Activated CD4-positive, alpha-beta memory T cell treated with anti-CD3 and anti-CD28 coated beads for 36 hours (primary cell): ENCODE measurements at regions not wholly inside any gene's neighbourhood (a gene's known extent, or its start where the extent isn't known, plus 50 kb on each side); places are given as distances from the start of the nearest gene placed in this dataset.
"Not testable (repeated sequence)": the region's sequence is repeated elsewhere in the genome, so short reads cannot be mapped to it uniquely, and the experiment has no call there.

ENCODE experiments used
- CTCF ChIA-PET: fragments of 350-600 bp; sonication (Branson Sonifier 250); formaldehyde crosslinking; loops from one replicate; lab custom pipeline; 2021; ENCODE audit warnings: antibody characterized with exemption, inconsistent platforms; lab: Charles Lee
- POLR2A ChIA-PET: fragments of 350-600 bp; sonication (Branson Sonifier 250); formaldehyde crosslinking; loops from one replicate; lab custom pipeline; 2021; ENCODE audit warnings: antibody characterized with exemption; lab: Charles Lee
- DNase-seq: peaks from one replicate; pipeline ENCODE4 v3.0.0-alpha.2; 2020
- H3K27ac Mint-ChIP-seq: one replicate; pipeline ENCODE4 v1.8.0; 2021; ENCODE audit warnings: mixed read lengths
- H3K27me3 Mint-ChIP-seq: one replicate; pipeline ENCODE4 v1.8.0; 2021; ENCODE audit warnings: mixed read lengths
- H3K36me3 Mint-ChIP-seq: one replicate; pipeline ENCODE4 v1.8.0; 2021; ENCODE audit warnings: mixed read lengths
- H3K4me1 Mint-ChIP-seq: one replicate; pipeline ENCODE4 v1.8.0; 2021; ENCODE audit warnings: low read depth, mixed read lengths
- H3K4me3 Mint-ChIP-seq: one replicate; pipeline ENCODE4 v1.8.0; 2021; ENCODE audit warnings: mild to moderate bottlenecking, mixed read lengths
- H3K9me3 Mint-ChIP-seq: one replicate; pipeline ENCODE4 v1.8.0; 2021; ENCODE audit warnings: mixed read lengths
- intact Hi-C: fragments of 100-400 bp; cut with micrococcal nuclease; formaldehyde crosslinking; loops from one replicate; pipeline ENCODE4 v1.15.1; 2023

GRCh38 chr11:54927704-54928103, 221.1 kb downstream of the OR4A5 start:
- intact Hi-C loops: no loop called here
- CTCF ChIA-PET: no interaction called here
- POLR2A ChIA-PET: no interaction called here

DNA sequence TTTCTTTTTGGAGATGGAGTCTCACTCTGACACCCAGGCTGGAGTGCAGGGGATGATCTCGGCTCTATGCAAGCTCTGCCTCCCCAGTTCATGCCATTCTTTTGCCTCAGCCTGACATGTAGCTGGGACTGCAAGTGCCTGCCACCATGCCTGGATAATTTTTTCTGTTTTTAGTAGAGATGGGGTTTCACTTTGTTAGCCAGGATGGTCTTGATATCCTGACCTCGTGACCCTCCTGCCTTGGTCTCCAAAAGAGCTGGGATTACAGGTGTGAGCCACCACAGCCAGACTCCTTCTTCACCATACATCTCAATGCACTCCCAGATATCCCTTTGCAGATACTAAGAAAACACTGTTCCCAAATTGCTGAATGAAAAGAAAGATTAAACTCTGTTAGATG, 224.3 kb downstream of the OR4A5 start:
- peaks cover 87% of the 10 kb centered on the region for H3K9me3 Mint-ChIP-seq
- H3K27ac Mint-ChIP-seq: no peak overlapping the region
- intact Hi-C loops: no loop called here
- no peaks in the 10 kb centered on the region for H3K27me3 Mint-ChIP-seq
- CTCF ChIA-PET: no interaction called here
- no peaks in the 10 kb centered on the region for H3K4me1 Mint-ChIP-seq
- no peak for DNase-seq
- H3K4me3 Mint-ChIP-seq: no peak overlapping the region
- POLR2A ChIA-PET: no interaction called here
- H3K36me3 Mint-ChIP-seq: peaks cover 13% of the 10 kb centered on the region

More at GRCh38 chr11:54927704-54928103, 221.1 kb downstream of the OR4A5 start:
- Mint-ChIP-seq H3K9me3 (peaks cover 88% of the 10 kb centered on the region), H3K36me3 (peaks cover 14% of the 10 kb centered on the region), H3K4me3 (no peak overlapping the region), H3K4me1 (no peaks in the 10 kb centered on the region), H3K27ac (no peak overlapping the region), H3K27me3 (no peaks in the 10 kb centered on the region)
- DNase-seq: no peak

GRCh38 chr11:54944211-54944610, 237.6 kb downstream of the OR4A5 start:
- no peaks in the 10 kb centered on the region for H3K4me1 Mint-ChIP-seq
- H3K36me3 Mint-ChIP-seq: no peaks in the 10 kb centered on the region
- H3K27me3 Mint-ChIP-seq: no peaks in the 10 kb centered on the region
- ChIA-PET POLR2A (no interaction called here), CTCF (no interaction called here)
- DNase-seq: no peak
- no peak overlapping the region for H3K27ac Mint-ChIP-seq
- peaks cover 44% of the 10 kb centered on the region for H3K9me3 Mint-ChIP-seq
- intact Hi-C loops: no loop called here
- H3K4me3 Mint-ChIP-seq: no peak overlapping the region

DNA sequence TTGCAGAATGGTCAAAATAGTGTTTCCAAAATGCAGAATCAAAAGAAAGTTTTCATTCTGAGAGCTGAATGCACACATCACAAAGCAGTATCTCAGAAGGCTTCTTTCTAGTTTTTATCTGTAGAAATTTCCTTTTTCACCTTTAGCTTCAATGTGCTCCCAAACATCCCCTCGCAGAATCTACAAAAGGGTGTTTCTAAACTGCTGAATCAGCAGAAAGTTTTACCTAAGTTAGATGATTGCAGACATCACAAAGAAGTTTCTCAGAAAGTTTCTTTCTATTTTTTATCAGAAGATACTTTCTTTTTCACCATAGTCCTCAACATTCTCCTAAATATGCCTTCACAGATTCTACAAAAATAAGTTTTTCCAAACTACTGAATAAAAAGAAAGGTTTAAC, 239.8 kb downstream of the OR4A5 start:
- DNase-seq: no peak
- H3K4me3 Mint-ChIP-seq: no peak overlapping the region
- no peaks in the 10 kb centered on the region for H3K4me1 Mint-ChIP-seq
- CTCF ChIA-PET: no interaction called here
- peaks cover 36% of the 10 kb centered on the region for H3K9me3 Mint-ChIP-seq
- H3K36me3 Mint-ChIP-seq: no peaks in the 10 kb centered on the region
- H3K27me3 Mint-ChIP-seq: no peaks in the 10 kb centered on the region
- no peak overlapping the region for H3K27ac Mint-ChIP-seq
- POLR2A ChIA-PET: no interaction called here
- intact Hi-C loops: no loop called here

GRCh38 chr11:54947175-54947574, 240.5 kb downstream of the OR4A5 start:
- POLR2A ChIA-PET, DNase-seq, H3K4me1 Mint-ChIP-seq, H3K27me3 Mint-ChIP-seq, H3K4me3 Mint-ChIP-seq, intact Hi-C loops, H3K36me3 Mint-ChIP-seq, H3K27ac Mint-ChIP-seq, CTCF ChIA-PET: not testable (repeated sequence)
- peaks cover 32% of the 10 kb centered on the region for H3K9me3 Mint-ChIP-seq

- POLR2A ChIA-PET: no interaction called here
- intact Hi-C loops: no loop called here
- DNase-seq: no peak
- Mint-ChIP-seq H3K4me3 (no peak overlapping the region), H3K27me3 (no peaks in the 10 kb centered on the region), H3K9me3 (peaks cover 84% of the 10 kb centered on the region), H3K36me3 (no peaks in the 10 kb centered on the region), H3K4me1 (no peaks in the 10 kb centered on the region), H3K27ac (no peak overlapping the region)
- CTCF ChIA-PET: interaction anchor here (0.6 kb wide), 1 partner anchor 38 kb away, joined by 3 read pairs; no protein-coding TSS in a partner anchor
These were observed 272.7 kb downstream of the OR4A5 start for GRCh38 chr11:54979375-54979774.

DNA sequence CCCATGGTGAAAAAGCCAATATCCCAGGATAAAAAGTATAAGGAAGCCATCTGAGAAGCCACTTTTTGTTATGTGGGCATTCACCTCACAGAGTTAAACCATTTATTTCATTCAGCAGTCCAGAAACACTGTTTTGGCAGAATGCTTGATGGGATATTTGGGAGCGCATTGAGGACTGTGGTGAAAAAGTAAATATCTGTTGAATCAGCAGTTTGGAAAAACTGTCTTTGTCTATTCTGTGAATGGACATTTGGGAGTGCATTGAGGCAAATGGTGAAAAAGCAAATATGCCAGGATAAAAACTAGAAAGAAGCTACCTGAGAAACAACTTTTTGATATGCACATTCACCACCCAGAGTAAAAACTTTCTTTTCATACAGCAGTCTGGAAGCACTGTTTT, 276.2 kb upstream of the TRIM48 start:
- POLR2A ChIA-PET: no interaction called here
- intact Hi-C loops: no loop called here
- H3K4me3 Mint-ChIP-seq: no peak overlapping the region
- H3K27me3 Mint-ChIP-seq: no peaks in the 10 kb centered on the region
- H3K9me3 Mint-ChIP-seq: peaks cover 76% of the 10 kb centered on the region
- CTCF ChIA-PET: no interaction called here
- DNase-seq: no peak
- no peaks in the 10 kb centered on the region for H3K36me3 Mint-ChIP-seq
- no peak overlapping the region for H3K27ac Mint-ChIP-seq
- no peaks in the 10 kb centered on the region for H3K4me1 Mint-ChIP-seq

- H3K27me3 Mint-ChIP-seq, H3K4me1 Mint-ChIP-seq, CTCF ChIA-PET, H3K27ac Mint-ChIP-seq, intact Hi-C loops, H3K36me3 Mint-ChIP-seq, DNase-seq, H3K4me3 Mint-ChIP-seq, POLR2A ChIA-PET: not testable (repeated sequence)
- H3K9me3 Mint-ChIP-seq: peaks cover 56% of the 10 kb centered on the region
These were observed 233.1 kb upstream of the TRIM48 start for GRCh38 chr11:55028837-55029236.

DNA sequence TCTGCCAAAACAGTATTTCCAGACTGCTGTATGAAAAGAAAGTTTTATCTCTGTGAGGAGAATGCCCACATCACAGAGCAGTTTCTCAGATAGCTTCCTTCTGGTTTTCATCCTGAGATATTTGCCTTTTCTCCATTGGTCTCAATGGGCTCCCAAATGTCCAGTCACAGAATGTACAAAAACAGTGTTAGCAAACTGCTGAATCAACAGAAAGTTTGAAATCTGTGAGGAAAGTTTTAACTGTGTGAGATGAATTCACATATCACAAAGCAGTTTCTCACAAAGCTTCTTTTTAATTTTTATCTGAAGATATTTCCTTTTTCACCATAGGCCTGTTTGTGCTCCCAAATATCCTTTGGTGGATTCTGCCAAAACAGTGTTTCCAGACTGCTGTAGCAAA, 207.2 kb upstream of the TRIM48 start:
- intact Hi-C loops: no loop called here
- no peak overlapping the region for H3K4me3 Mint-ChIP-seq
- DNase-seq: no peak
- ChIA-PET POLR2A (no interaction called here), CTCF (no interaction called here)
- no peak overlapping the region for H3K27ac Mint-ChIP-seq
- no peaks in the 10 kb centered on the region for H3K4me1 Mint-ChIP-seq
- H3K36me3 Mint-ChIP-seq: peaks cover 6% of the 10 kb centered on the region
- peaks cover 50% of the 10 kb centered on the region for H3K9me3 Mint-ChIP-seq
- no peaks in the 10 kb centered on the region for H3K27me3 Mint-ChIP-seq

- H3K4me1 Mint-ChIP-seq, POLR2A ChIA-PET, H3K36me3 Mint-ChIP-seq, intact Hi-C loops, DNase-seq, CTCF ChIA-PET, H3K27ac Mint-ChIP-seq, H3K27me3 Mint-ChIP-seq, H3K4me3 Mint-ChIP-seq: not testable (repeated sequence)
- H3K9me3 Mint-ChIP-seq: peaks cover 76% of the 10 kb centered on the region
These were observed 177.4 kb upstream of the TRIM48 start for GRCh38 chr11:55084588-55084987.

- ChIA-PET POLR2A (no interaction called here), CTCF (no interaction called here)
- Mint-ChIP-seq H3K4me3 (no peak overlapping the region), H3K27ac (no peak overlapping the region), H3K9me3 (peaks cover 57% of the 10 kb centered on the region), H3K27me3 (no peaks in the 10 kb centered on the region), H3K4me1 (no peaks in the 10 kb centered on the region), H3K36me3 (peaks cover 5% of the 10 kb centered on the region)
- intact Hi-C loops: no loop called here
- DNase-seq: no peak
These were observed 155.6 kb upstream of the TRIM48 start for GRCh38 chr11:55106391-55106790.
